ENCODE measurements at regions not wholly inside any gene's neighbourhood (a gene's known extent, or its start where the extent isn't known, plus 50 kb on each side); places are given as distances from the start of the nearest gene placed in this dataset.

DNA sequence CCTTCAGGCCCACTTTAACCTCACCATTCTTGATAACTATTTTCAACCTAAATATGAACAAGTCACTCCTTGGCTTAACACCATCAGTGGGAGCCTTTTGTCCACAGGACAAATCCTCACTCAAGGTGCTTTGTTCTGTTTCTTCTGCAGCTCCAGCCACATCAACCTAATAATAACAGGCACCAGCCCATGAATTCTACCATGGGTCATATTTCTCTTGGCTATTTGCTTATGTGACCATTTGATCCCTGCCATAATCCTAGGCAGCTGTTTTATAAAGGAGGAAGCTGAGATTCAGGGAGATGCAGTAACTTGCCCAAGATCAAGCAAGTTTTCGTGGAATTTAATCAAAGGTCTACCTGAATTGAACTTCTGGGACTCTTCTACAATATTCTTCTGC lies 561.3 kb downstream of the DHX35 start:
- no peak for DNase-seq

DNA sequence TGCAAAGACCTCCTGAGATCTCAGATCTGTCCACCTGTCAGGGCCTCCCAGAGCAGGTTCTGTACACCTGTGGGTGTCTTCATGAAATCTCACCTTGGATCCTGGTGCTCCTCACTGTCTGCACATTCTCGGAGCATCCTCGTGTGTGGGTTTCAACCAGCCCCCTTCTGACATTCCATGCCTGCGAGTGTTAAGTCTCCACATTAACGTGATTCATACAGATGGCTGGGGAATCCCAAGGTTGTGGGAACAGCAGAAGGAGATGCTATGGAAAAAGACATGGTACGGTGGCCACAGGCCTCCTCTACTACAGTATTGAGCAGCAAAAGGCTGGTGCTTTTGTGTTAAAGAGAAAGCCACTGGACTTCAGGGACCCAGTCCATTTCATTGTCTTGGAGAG lies 556.5 kb downstream of the DHX35 start:
- DNase-seq = no peak

DNA sequence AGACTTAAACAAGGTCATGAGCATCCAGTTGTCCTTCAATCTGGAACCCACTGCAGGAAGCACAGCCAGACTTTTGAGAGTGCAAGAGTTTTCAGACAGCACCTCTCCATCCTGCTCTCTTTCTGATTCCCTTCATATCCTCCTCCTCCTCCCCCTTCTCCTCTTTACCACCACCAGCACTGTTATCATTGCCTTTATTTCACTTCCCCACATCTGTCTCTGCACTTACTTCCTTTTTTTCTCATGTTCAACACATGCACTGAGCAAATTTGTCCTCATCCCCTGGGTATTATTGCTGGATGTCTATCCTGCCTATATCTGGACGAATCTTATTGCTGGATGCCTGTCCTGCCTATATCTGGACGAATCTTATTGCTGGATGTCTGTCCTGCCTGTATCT lies 554.8 kb downstream of the DHX35 start:
- DNase-seq = no peak

DNA sequence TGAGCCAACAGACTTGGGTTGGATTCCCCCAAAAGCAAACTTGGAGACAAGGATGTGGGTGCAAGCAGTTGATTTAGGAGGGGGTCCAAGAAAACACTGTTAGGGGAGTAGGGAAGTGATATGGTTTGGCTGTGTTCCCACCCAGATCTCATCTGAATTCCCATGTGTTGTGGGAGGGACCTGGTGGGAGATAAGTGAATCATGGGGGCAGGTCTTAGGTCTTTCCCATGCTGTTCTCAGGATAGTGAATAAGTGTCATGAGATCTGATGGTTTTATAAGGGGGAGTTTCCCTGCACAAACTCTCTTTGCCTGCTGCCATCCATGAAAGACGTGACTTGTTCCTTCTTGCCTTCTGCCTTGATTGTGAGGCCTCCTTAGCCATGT lies 542.6 kb downstream of the DHX35 start:
- no peak for DNase-seq

DNA sequence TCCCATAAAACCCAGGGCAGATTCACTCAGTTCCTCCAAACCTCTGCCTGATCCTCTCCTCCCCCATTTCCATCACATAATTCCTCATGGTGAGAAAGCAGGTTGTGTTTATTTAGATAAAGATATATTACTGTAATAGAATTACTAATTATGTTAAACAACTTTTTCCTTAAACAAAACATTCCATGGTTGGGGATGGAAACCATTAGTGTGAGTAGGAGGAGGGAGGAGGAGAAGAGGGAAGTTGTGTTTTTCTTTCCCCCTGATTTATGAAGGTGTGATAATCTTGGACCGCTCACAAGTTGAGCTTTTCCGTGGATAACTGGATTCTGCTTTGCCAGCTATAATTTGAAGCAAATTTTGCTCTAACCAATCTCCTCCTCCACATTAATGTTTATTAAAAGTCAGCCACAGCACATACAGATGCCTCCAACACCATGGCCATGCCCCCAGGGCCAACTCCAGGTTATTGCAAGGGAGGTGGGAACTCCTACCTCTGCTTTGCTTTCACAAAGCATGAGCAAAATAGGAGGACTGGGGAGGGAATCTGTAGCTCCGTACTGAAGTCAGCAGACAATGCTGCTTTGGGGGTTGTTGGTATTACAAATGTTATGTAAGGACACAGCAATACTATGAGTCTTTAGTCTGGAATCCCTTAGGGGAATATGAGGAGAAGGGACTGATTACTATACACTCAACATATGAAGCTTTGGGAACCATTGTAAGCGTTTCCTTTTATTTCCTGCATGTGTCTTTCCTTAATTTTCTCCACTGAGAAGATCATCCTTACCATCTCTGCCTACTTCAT lies 542.0 kb downstream of the DHX35 start:
- no peak for DNase-seq

DNA sequence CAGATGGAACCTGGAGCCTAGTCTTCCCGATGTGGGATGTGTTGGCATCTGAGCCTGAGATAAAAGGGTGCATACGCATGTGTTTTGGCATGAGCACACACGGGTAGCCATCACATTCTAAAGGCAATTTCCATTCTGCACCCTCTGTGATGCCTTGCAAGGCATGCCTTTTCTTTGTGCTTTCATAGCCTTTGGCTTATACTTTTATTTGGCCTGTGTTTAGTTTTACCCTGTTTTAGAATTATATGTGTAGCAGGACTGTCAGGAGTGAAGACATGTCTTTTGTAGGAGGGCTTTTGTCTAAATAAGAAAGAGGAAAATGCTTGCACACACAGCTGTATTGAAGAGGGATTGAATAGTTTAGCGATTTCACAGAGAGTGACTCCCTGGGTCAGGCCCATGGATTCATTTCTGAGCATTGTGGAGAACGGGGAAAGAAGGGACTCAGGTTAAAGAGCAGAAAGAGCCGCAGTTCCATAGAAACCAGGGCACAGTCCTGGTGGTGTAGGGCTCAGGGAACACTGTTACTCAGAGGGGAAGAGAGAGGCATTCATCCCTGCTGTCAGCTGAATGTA lies 530.2 kb downstream of the DHX35 start:
- DNase-seq = no peak

DNA sequence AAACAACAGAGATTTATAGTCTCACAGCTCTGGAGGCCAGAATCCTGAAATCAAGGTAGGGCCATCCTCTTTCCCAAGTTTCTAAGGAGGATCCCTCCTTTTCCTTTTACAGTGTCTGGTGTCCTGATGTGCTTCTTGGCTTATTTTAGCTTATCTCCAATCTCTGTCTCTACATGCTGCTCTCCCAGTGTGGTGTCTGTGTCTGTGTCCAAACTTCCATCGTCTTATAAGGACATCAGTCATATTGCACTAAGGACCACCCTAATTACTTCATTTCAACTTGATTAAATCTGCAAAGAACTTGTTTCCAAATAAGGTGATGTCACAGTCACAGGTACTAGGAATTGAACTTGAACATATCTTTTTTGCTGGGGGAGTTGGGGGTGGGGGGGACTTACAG lies 529.6 kb downstream of the DHX35 start:
- no peak for DNase-seq

DNA sequence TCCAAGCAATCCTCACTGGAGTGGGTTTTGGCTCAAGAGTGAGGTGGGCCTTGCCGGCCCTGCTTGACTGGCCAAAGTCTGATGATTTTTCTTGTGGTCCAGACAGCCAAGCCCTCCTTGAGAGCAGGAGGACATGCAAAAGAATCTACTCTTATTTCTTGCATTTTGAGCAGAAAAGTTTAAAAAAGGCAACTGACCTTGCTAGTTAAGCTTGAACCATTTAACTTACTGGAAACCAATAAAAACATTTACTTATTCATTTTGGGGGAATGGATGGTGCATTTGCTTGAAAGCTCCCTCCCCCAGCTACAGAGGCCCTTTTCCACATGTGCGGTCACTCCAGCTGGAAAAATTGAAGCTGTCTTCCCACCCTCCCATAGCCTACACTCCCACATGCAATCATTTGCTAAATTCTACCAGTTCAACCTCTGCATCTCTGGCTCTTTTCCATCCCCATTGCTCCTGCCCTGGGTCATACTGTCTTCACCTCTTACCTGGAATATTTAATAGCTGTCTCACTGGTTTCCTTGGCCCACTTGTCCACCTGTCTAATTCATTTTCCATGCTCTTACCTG lies 527.9 kb downstream of the DHX35 start:
- DNase-seq = no peak

DNA sequence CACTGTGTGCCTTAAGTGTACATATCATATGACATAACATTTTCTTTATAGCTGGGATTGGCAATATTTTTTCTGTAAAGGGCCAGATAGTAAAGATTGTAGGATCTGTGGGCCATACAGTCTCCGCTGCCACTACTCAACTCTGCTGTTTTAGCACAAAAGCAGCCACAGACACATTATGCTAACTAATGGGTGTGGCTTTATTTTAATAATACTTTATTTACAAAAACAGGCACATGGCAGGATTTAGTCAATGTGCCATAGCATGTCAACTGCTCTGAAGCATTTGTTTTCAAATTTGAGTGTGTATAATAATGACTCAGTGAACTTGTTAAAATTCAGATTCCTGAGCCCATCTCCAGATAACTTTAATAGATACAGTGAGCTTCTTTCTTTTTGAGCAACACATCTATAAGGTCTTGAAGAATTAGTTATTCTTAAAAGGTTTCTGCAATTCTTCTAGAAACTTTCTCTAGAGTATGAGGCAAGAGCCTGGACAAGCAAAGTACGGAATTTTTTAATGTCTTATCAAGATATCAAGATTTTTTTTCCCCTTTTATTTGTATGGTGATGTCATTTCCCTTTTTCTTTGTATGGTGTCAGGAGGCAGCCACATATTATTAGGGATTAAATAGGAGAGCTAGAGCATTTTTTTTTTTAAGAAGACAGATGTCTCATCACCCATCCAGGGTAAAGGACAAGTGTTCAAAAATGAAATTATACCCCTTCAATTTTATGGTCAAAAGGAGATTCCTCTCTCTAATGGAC lies 518.3 kb downstream of the DHX35 start:
- DNase-seq = no peak

DNA sequence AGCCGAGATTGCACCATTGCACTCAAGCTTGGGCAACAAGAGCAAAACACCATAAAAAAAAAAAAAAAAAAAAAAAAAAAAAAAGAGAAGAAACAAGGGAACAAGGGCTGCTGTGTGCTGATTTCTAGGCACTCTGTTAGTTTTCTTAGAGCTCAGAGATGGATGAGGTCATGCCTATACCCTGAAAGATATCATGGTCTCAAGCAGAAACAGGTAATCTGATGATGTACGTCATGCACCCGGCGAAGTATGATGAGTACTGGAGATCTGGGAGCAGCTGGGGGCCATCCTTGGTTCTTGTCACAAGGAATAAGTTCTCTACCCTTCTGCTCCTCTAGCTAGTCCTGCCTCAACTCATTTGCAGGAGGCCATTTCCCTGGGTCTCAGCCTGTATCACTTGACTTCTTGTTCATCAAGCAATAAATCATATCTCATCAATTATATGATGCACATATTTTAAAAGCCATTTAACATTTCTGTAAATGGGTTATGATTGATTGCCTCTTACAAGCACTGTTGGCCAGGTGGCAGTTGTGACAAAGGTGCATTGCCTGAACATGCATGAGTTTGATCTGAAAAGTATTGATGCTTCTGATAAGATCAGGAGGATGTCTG lies 517.2 kb downstream of the DHX35 start:
- no peak for DNase-seq

DNA sequence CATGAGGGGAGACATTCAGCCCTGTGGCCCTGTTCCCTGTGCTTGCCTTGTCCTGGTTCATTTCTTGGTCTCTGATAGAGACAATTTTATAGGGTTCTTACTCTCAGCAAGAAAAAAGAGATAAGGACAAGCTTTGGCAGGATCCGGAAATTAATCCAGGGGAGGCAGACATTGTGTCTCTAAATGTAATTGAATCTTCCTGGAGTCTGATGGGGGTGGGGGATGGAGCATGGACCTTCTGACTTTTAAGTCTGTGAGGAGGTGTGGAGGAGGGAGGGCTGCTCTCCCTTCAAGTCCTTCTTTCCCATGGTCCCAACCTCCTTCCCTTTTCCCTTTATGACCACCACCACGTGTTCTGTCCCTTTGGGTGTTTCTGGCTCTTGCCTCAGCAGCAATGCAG lies 512.7 kb downstream of the DHX35 start:
- DNase-seq = no peak

DNA sequence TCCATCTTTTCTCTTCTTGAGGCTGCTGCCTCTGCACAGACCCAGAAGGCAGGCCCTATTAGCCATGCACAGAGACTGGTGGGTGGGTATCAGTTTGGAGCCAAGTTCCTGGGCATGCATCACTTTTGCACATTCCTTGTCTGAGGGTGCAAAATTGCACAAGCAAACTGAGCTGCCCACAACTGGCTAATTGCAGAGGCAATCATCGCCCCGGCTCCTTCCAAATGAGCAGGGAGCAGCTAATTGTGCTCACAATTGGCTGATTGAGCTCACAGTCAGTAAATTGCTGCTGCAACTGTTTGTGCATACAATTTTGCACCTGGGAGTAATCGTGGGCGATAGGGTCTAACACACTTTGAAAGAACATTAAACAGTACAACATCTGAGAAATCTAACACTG lies 511.4 kb downstream of the DHX35 start:
- DNase-seq = no peak

DNA sequence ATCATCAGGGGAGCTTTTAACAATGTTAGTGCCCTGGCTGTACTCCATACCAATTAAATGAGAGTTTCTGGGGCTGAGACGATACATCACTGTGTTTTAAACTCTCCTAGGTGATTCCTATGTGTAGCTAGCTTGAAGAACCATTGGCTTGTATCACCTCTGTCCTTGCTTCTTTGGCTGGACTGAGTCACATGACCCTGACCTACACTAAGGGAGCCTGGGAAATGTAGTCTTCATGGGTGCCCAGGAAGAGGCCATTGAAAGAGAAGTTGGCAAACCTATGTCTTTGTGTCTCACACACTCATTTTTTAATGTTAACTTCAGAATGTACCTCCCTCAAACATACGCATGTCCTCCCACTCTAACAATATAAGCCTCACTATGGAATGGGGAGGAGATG lies 506.6 kb downstream of the DHX35 start:
- DNase-seq = peak; percentile 13

DNA sequence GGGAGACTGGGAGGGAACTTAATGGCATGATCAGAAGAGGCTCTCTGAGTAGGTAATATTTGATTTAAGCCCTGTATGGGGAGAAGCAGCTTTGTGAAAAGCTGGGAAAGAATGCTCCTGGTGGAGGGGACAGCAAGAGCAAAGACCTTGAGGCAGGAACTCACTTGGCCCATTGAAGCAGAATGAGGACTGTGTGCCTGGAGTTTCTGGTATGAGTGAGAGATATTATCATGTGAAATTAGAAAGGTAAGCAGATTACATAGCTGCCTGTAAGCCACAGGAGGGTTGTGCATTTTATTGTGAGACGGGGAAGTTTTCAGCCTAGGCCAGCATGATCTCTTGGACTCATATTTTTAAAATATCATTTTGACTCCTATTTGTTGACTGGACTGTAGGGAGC lies 502.1 kb downstream of the DHX35 start:
- no peak for DNase-seq

DNA sequence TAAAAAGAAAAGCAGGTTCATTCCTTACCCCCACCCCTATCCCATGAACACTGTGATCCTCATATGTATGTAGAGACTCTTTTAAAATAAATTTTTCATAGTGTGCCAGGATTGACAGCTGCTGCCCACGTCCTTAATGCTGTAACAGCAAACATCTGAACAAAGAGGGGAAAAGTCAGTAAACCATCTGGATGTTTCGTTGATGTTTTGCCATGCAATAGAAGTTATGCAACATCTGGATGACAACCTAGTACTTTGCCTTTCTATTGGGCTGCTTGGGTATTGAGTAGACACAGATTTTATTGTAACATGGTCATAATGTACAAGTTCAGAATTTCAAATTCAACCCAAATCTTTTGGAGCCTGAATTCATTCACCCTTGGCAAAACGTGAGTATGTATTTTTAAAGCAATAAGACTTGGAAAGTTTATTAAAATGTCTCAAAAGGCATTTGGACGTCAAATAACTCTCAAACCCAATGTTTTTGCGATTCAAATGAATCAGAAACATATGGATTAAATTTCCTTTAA lies 500.3 kb downstream of the DHX35 start:
- no peak for DNase-seq

DNA sequence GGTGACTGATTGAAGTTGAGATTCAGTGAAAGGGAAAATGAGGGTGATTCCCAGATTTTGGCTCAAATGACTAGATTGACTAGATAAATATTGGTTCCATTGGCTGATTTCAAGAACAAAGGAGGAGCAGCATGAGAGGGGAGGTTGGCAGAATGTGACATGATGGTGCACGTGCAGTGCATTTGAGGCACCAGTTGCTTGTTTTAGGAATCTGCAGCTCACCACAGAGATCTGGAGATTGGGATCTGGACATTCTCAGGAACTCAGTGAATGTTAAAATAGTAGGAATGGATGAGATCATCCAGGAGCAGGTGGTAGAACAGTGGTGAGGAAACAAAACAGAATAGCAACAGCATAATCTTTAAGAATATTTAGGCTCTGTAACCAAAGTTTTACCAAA lies 496.3 kb downstream of the DHX35 start:
- DNase-seq = no peak

DNA sequence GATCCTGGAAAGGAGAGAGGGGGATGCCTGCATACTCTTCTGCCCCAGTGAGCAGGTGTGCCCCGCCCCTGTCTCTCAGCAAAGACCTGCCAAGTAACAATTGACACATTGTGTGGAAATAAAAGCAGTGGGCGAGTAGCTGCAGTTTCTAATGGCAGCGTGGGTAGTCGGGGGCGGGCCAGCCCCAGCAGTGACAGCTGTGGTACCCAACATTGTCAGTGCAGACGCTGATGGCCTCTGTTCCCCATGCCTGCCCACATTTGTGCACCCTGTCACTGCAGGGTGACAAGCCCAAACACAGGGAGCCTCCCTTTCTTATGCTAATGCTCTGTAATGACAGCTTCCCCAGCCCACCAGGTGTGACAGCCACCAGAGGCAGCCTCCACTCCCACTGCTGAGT lies 491.7 kb downstream of the DHX35 start:
- DNase-seq = peak; percentile 51

DNA sequence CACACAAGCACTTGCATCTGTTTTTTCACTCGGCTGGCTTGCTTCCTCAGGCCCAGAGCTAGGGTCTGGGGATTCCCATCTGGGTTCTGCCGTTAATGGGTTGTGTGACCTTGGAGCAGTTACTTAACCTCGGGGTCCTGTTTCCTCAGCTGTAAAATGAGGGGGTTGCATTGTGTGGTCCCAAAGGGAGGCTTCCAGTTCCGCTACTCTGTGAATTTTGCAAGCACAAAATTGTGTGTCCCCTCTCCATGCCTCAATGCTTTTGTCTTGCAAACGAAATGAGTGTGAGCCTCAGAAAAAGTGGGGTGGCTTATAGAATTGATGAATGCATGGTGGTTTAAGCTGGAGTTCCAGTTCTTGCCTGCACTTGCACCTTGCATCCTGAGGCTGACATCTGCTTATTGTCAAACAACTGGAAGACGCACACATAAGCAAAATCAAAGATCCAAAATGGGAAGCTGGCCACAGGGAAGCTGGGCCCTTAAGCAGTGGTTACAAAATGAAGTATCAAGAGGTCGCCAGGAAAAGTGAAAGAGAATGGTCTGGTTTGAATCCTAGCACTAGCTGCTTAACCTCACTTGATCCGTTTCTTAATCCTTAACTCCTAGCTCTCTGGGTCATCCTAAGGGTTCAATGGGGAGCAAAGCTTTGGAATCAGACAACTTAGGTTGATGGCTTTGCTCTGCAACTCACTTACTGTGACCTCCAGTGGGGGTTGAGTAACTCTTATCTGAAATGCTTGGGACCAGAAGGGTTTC lies 490.6 kb downstream of the DHX35 start:
- DNase-seq = no peak

DNA sequence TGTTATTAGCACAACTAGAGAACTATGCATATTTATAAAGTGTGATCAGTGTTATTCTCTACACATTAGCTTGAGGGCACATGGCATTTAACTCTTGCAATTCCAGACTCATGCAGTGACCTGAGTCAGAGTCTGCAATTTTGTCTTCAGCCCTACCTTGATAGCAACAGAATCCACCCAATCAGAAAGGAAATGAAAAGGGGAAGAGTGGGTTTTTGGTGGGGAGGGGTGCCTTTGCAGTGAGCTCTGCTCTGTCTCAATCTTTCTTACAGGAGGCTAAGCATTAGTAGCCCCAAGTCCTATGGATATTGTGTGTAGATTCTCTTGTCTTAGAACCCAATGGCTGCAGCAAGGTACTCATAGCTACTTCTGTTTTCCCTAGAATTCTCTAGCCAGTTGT lies 489.2 kb downstream of the DHX35 start:
- DNase-seq = no peak

DNA sequence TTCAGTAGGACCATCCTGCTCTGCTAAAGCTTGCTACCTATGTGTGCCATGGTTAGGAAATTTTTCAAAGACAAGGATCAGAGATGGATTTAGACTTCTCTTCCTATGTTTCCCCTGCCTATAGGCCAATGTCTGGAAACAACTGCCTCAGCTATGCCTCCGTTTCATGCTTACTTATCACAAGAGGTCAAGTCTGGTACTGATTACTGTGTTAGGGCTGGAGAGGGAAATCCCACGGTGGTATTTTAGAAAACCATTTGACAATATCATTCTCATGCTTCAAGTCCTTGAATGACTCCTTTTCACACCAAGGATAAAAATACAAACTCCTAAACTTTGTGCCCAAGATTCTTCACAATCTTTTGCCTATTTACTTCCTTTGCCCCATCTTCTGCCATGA lies 484.3 kb downstream of the DHX35 start:
- no peak for DNase-seq

DNA sequence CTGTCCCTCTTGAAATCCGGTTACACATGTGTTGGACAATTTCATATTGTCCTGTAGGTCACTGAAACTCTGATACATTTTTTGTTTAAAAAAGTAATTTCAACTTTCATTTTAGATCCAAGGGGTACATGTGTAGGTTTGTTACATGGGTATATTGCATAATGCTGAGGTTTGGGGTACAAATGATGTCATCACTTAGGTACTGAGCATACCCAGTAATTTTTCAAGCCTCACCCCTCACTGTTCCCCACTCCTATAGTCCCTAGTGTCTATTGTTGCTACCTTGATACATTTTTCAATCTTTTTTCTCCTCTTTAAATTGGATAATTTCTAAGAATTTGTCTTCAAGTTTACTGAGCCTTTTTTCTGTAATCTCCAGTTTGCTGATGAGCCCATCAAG lies 483.0 kb downstream of the DHX35 start:
- DNase-seq = no peak

DNA sequence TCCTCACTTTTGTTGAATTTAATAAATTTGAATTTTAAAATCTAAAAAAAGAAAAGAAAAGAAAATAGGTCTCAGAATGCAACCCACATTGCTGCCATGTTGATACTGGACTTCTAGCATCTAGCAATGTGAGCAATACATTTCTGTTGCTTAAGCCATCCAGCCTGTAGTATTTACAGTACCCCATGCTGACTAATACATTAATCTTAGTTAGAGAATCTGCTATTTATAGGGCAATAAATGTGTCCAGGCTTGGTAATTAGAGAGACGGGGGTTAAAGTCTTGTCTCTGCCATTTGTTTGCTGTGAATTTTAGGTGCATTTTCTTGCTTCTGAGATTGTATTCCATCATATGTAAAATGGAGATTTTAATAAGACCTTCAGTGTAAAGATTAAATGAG lies 471.3 kb downstream of the DHX35 start:
- no peak for DNase-seq

All from retina (tissue), 1 donor.